Psoas muscle (tissue), 7 donors: ENCODE measurements at regions not wholly inside any gene's neighbourhood (a gene's known extent, or its start where the extent isn't known, plus 50 kb on each side); places are given as distances from the start of the nearest gene placed in this dataset.

Experiments
- ATAC-seq, 4 donors: fragments of 200-7000 bp; cut with Tn5 transposase; one replicate each; pipeline ENCODE4 v1.9.1; 2020; ENCODE audit warnings: moderate library complexity in 3 of 4, mild to moderate bottlenecking in 2 of 4
- DNase-seq, 2 donors: peaks; one replicate each; pipeline ENCODE4 v3.0.0-alpha.2; 2020
- H3K27ac ChIP-seq: fragments of 200-600 bp; one replicate; pipeline ENCODE4 v1.8.0; 2022
- H3K27me3 ChIP-seq, 3 donors: fragments of 200-600 bp in 1 of 3; one replicate each; pipeline versions ENCODE4 v1.6.1 to v1.8.0; 2013 to 2022; ENCODE audit warnings: low read length in 2 of 3, mild to moderate bottlenecking in 2 of 3, moderate library complexity in 1 of 3; ENCODE audit not compliant: insufficient read depth in 3 of 3
- H3K36me3 ChIP-seq, 2 donors: fragments of 200-600 bp in 1 of 2; one replicate each; pipeline versions ENCODE4 v1.6.1 to v1.8.0; 2013 to 2022; ENCODE audit warnings: low read depth in 1 of 2, mild to moderate bottlenecking in 1 of 2, moderate library complexity in 1 of 2; ENCODE audit not compliant: insufficient read depth in 1 of 2
- H3K4me1 ChIP-seq: fragments of 200-600 bp; one replicate; pipeline ENCODE4 v1.8.0; 2022
- H3K4me3 ChIP-seq: fragments of 200-600 bp; one replicate; pipeline ENCODE4 v1.8.0; 2022; ENCODE audit warnings: mild to moderate bottlenecking
- H3K9me3 ChIP-seq: fragments of 200-600 bp; one replicate; pipeline ENCODE4 v1.8.0; 2022
- CTCF ChIP-seq: fragments of 200-600 bp; IDR thresholded peaks from one replicate; pipeline ENCODE4 v1.8.0; 2022; ENCODE audit warnings: antibody characterized with exemption
- WGBS, 3 donors: extraction: QIAGEN DNeasy Blood & Tissue Kit; methylation state at CpG; one replicate each; pipeline versions ENCODE4 v1.1.6 to v1.1.7; 2013; 5-methylcytosine and 5-hydroxymethylcytosine counted together
- intact Hi-C, 2 donors: fragments of 100-400 bp; cut with DNase I; formaldehyde crosslinking; loops; one replicate each; pipeline versions ENCODE4 v1.11.0 to v1.14.2; 2022
- donor health status: healthy with polysubstance abuse.
- donor health status: DM: no; HTN: no; CAD: no; lungs with moderate emphysema.
- donor health status: Bipolar disorder and iron deficiency.
- donor health status: healthy.
- donor health status: DM: yes; HTN: yes; CAD: no.
- donor health status: DM: no; HTN: no; CAD: no.
- donor health status: DM: yes; HTN: yes; CAD: no.

DNA sequence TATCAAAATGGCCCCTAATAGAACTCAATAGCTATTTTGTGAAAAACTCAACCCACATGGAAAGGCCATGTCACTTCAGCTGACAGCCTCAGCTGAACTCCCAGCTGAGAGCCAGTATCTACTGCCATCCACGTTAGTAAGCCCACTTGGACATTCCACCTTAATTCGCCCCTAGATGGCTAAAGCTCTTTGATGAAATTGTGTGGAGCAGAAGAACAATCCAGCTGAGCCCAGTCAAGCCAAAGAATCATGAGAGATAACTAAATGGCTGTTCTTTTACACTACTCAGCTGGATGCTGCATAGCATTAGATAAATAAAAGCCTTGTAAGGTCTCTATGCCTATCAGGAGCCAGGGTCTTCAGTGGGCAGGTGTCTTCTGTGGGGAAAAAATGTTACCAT lies 396.8 kb downstream of the AASDHPPT start:
- Histone ChIP-seq H3K27me3 (no peaks in the 10 kb centered on the region), H3K4me1 (no peaks in the 10 kb centered on the region), H3K4me3 (no peak overlapping the region), H3K36me3 (no peaks in the 10 kb centered on the region), H3K9me3 (peaks cover 6% of the 10 kb centered on the region), H3K27ac (no peak overlapping the region)
- ATAC-seq (no peak), DNase-seq (no peak)
- TF ChIP-seq CTCF = no peak
- intact Hi-C loops = no loop called here
- 83 to 91% (median 85%) methylated on average over 2 of the region's 2 CpGs for WGBS, 3 donors

GRCh38 chr11:106475181-106475580 lies 397.7 kb downstream of the AASDHPPT start:
- Histone ChIP-seq H3K27me3 (no peaks in the 10 kb centered on the region), H3K4me3 (no peak overlapping the region), H3K36me3 (no peaks in the 10 kb centered on the region), H3K27ac (no peak overlapping the region), H3K9me3 (peaks cover 6% of the 10 kb centered on the region), H3K4me1 (no peaks in the 10 kb centered on the region)
- WGBS, 3 donors = 64 to 80% (median 72%) methylated on average over 5 of the region's 5 CpGs
- TF ChIP-seq CTCF = no peak
- no peak for ATAC-seq
- no peak for DNase-seq
- intact Hi-C loops = no loop called here

DNA sequence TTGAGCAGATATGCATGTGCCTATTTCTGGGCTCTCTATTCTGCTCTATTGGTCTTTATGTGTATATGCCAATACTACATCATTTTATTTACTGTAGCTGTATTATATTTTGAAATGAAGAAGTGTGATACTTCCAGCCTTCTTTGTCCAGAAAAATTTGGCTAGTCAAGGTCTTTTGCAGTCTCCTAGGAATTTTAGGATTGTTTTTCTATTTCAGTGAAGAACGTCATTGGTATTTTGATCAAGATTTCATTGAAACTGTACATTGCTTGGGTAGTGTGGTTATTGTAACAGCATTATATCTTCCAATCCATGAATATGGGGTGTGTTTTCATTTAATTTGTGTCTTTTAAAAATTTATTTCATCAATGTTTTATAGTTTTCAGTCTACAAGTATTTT lies 400.3 kb downstream of the AASDHPPT start:
- H3K4me3 ChIP-seq = no peak overlapping the region
- intact Hi-C loops = no loop called here
- no peak for DNase-seq
- H3K4me1 ChIP-seq = no peaks in the 10 kb centered on the region
- no peaks in the 10 kb centered on the region for H3K27me3 ChIP-seq
- no peaks in the 10 kb centered on the region for H3K36me3 ChIP-seq
- H3K9me3 ChIP-seq = peaks cover 6% of the 10 kb centered on the region
- no peak overlapping the region for H3K27ac ChIP-seq
- 45 to 64% (median 54%) methylated on average over 1 of the region's 1 CpG for WGBS, 3 donors
- TF ChIP-seq CTCF = no peak
- ATAC-seq = no peak

DNA sequence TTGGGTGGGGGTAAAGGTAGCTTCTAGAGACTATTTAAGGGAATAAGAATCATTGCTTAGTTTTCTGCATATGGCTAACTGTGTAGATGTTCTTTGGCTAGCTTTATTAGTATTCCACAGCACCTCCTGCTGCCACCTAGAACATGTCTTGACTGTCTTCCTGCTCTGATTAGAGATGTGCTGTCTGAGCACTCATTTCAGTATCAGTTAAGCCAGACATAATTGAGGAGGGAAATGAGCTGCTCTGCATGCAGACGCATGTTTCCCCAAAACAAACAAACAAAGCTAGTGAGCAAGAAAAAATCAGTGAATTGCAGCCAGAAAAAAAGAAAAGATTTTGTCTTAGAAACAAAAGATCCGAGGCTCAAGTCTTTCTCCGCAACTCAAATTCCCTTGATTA lies 402.2 kb downstream of the AASDHPPT start:
- Histone ChIP-seq H3K4me3 (no peak overlapping the region), H3K36me3 (no peaks in the 10 kb centered on the region), H3K4me1 (no peaks in the 10 kb centered on the region), H3K27me3 (no peaks in the 10 kb centered on the region), H3K9me3 (peaks cover under 1% of the 10 kb centered on the region), H3K27ac (no peak overlapping the region)
- TF ChIP-seq CTCF = no peak
- WGBS, 3 donors = 68 to 78% (median 74%) methylated on average over 3 of the region's 3 CpGs
- intact Hi-C loops = no loop called here
- ATAC-seq (no peak), DNase-seq (no peak)

- intact Hi-C loops = no loop called here
- H3K9me3 ChIP-seq = no peaks in the 10 kb centered on the region
- TF ChIP-seq CTCF = no peak
- no peaks in the 10 kb centered on the region for H3K27me3 ChIP-seq
- WGBS, 3 donors = 81 to 91% (median 86%) methylated on average over 1 of the region's 1 CpG
- ATAC-seq (no peak), DNase-seq (no peak)
- no peak overlapping the region for H3K4me3 ChIP-seq
- no peaks in the 10 kb centered on the region for H3K4me1 ChIP-seq
- no peaks in the 10 kb centered on the region for H3K36me3 ChIP-seq
- H3K27ac ChIP-seq = no peak overlapping the region
These were observed 403.2 kb downstream of the AASDHPPT start for GRCh38 chr11:106480581-106481190.
